Progenitor cell of endocrine pancreas (in vitro differentiated cells): ENCODE measurements at regions not wholly inside any gene's neighbourhood (a gene's known extent, or its start where the extent isn't known, plus 50 kb on each side); places are given as distances from the start of the nearest gene placed in this dataset.

Experiments used
- DNase-seq: peaks from one replicate; pipeline ENCODE4 v3.0.0; 2021; ENCODE audit warnings: low spot score; ENCODE audit not compliant: unreplicated experiment
- H3K27ac Mint-ChIP-seq: 2 replicates; pipeline ENCODE4 v1.8.0; 2021; ENCODE audit warnings: mild to moderate bottlenecking, moderate library complexity, mixed read lengths
- H3K27me3 Mint-ChIP-seq: 2 replicates; pipeline ENCODE4 v1.8.0; 2021; ENCODE audit warnings: mixed read lengths
- H3K36me3 Mint-ChIP-seq: 2 replicates; pipeline ENCODE4 v1.8.0; 2022; ENCODE audit warnings: mixed read lengths; ENCODE audit not compliant: insufficient read depth
- H3K4me1 Mint-ChIP-seq: 2 replicates; pipeline ENCODE4 v1.8.0; 2021; ENCODE audit warnings: low read depth, mixed read lengths
- H3K4me3 Mint-ChIP-seq: 2 replicates; pipeline ENCODE4 v1.8.0; 2021; ENCODE audit warnings: low read depth, mild to moderate bottlenecking, moderate library complexity, mixed read lengths
- H3K9me3 Mint-ChIP-seq: 2 replicates; pipeline ENCODE4 v1.8.0; 2021; ENCODE audit warnings: low read depth, mixed read lengths
- CTCF ChIP-seq: fragments of 200-600 bp; sonication (generic); IDR thresholded peaks from one replicate; pipeline ENCODE4 v1.5.0; 2021; ENCODE audit warnings: antibody characterized with exemption, mild to moderate bottlenecking; ENCODE audit not compliant: unreplicated experiment

- H3K4me1 Mint-ChIP-seq = no peaks in the 10 kb centered on the region
- H3K9me3 Mint-ChIP-seq = no peaks in the 10 kb centered on the region
- no peak overlapping the region for H3K27ac Mint-ChIP-seq
- DNase-seq = no peak
- H3K27me3 Mint-ChIP-seq = no peaks in the 10 kb centered on the region
- TF ChIP-seq CTCF = peak; percentile 71
- H3K36me3 Mint-ChIP-seq = no peaks in the 10 kb centered on the region
- no peak overlapping the region for H3K4me3 Mint-ChIP-seq
Measured at GRCh38 chr17:70552230-70552981, 383.1 kb downstream of the KCNJ2 start.

- no peaks in the 10 kb centered on the region for H3K9me3 Mint-ChIP-seq
- H3K36me3 Mint-ChIP-seq = no peaks in the 10 kb centered on the region
- no peak for TF ChIP-seq CTCF
- H3K4me3 Mint-ChIP-seq = no peak overlapping the region
- DNase-seq = no peak
- no peak overlapping the region for H3K27ac Mint-ChIP-seq
- H3K27me3 Mint-ChIP-seq = no peaks in the 10 kb centered on the region
- H3K4me1 Mint-ChIP-seq = no peaks in the 10 kb centered on the region
Measured at GRCh38 chr17:70552982-70553334, 383.6 kb downstream of the KCNJ2 start.

GRCh38 chr17:70555723-70556122 is 386.4 kb downstream of the KCNJ2 start:
- Mint-ChIP-seq H3K36me3 (no peaks in the 10 kb centered on the region), H3K27me3 (no peaks in the 10 kb centered on the region), H3K27ac (no peak overlapping the region), H3K4me1 (peaks cover 4% of the 10 kb centered on the region), H3K9me3 (peaks cover 3% of the 10 kb centered on the region), H3K4me3 (no peak overlapping the region)
- TF ChIP-seq CTCF = no peak
- no peak for DNase-seq

- peaks cover 4% of the 10 kb centered on the region for H3K4me1 Mint-ChIP-seq
- H3K4me3 Mint-ChIP-seq = no peak overlapping the region
- no peak for TF ChIP-seq CTCF
- H3K9me3 Mint-ChIP-seq = peaks cover 3% of the 10 kb centered on the region
- H3K36me3 Mint-ChIP-seq = no peaks in the 10 kb centered on the region
- DNase-seq = no peak
- H3K27ac Mint-ChIP-seq = no peak overlapping the region
- no peaks in the 10 kb centered on the region for H3K27me3 Mint-ChIP-seq
Measured at GRCh38 chr17:70558821-70559220, 389.5 kb downstream of the KCNJ2 start.

GRCh38 chr17:70560471-70560870 is 391.1 kb downstream of the KCNJ2 start:
- Mint-ChIP-seq H3K27ac (no peak overlapping the region), H3K4me1 (peaks cover 4% of the 10 kb centered on the region), H3K9me3 (peaks cover 3% of the 10 kb centered on the region), H3K4me3 (no peak overlapping the region), H3K36me3 (no peaks in the 10 kb centered on the region), H3K27me3 (no peaks in the 10 kb centered on the region)
- no peak for DNase-seq
- no peak for TF ChIP-seq CTCF
